MCF 10A (cell line): ENCODE measurements at regions not wholly inside any gene's neighbourhood (a gene's known extent, or its start where the extent isn't known, plus 50 kb on each side); places are given as distances from the start of the nearest gene placed in this dataset.

Source experiments
- BruUV-seq: library from RNA; stranded (reverse); fragments of 400-500 nt; replicated peaks from 2 replicates; lab custom pipeline; 2021; lab: Mats Ljungman, UMichigan
- CTCF ChIA-PET: fragments of 300-600 bp; sonication (Branson Sonifier 250); formaldehyde crosslinking; extraction: SDS; loops from one replicate; lab custom pipeline; 2021; ENCODE audit warnings: antibody characterized with exemption, inconsistent platforms; lab: Yijun Ruan, JAX
- POLR2A ChIA-PET: fragments of 300-600, 350-650 bp; sonication (Branson Sonifier 250); formaldehyde crosslinking; extraction: SDS; loops from one replicate; lab custom pipeline; 2020; ENCODE audit warnings: antibody characterized with exemption, inconsistent platforms; lab: Yijun Ruan, JAX
- DNase-seq: peaks from one replicate; pipeline ENCODE4 v3.0.0-alpha.2; 2018; ENCODE audit not compliant: unreplicated experiment
- H3K27ac Mint-ChIP-seq: one replicate; pipeline ENCODE4 v1.8.0; 2022; ENCODE audit warnings: mild to moderate bottlenecking, low read depth, mixed read lengths; ENCODE audit not compliant: unreplicated experiment
- H3K27me3 Mint-ChIP-seq: one replicate; pipeline ENCODE4 v1.8.0; 2022; ENCODE audit warnings: mixed read lengths; ENCODE audit not compliant: insufficient read depth, unreplicated experiment
- H3K36me3 Mint-ChIP-seq: one replicate; pipeline ENCODE4 v1.8.0; 2022; ENCODE audit warnings: mild to moderate bottlenecking, moderate library complexity, mixed read lengths; ENCODE audit not compliant: insufficient read depth, unreplicated experiment
- H3K4me1 Mint-ChIP-seq: one replicate; pipeline ENCODE4 v1.8.0; 2022; ENCODE audit warnings: mixed read lengths; ENCODE audit not compliant: insufficient read depth, unreplicated experiment
- H3K4me3 Mint-ChIP-seq: one replicate; pipeline ENCODE4 v1.8.0; 2022; ENCODE audit warnings: mild to moderate bottlenecking, moderate library complexity, mixed read lengths; ENCODE audit not compliant: unreplicated experiment
- H3K9me3 Mint-ChIP-seq: one replicate; pipeline ENCODE4 v1.8.0; 2022; ENCODE audit warnings: mixed read lengths; ENCODE audit not compliant: unreplicated experiment
- CTCF ChIP-seq: fragments of 200-600 bp; IDR thresholded peaks from one replicate; pipeline ENCODE4 v1.8.0; 2022; ENCODE audit warnings: antibody characterized with exemption, mild to moderate bottlenecking; ENCODE audit not compliant: unreplicated experiment
- intact Hi-C: fragments of 100-400 bp; cut with micrococcal nuclease; formaldehyde crosslinking; loops from 2 replicates; pipeline ENCODE4 v1.14.1; 2022

- ChIA-PET CTCF (no interaction called here), POLR2A (no interaction called here)
- H3K4me3 Mint-ChIP-seq: no peak overlapping the region
- no peak for TF ChIP-seq CTCF
- peaks cover 41% of the 10 kb centered on the region for H3K9me3 Mint-ChIP-seq
- H3K27ac Mint-ChIP-seq: no peak overlapping the region
- no peaks in the 10 kb centered on the region for H3K36me3 Mint-ChIP-seq
- DNase-seq: no peak
- intact Hi-C loops: no loop called here
- no peaks in the 10 kb centered on the region for H3K27me3 Mint-ChIP-seq
- BruUV-seq: no TSS peak
- H3K4me1 Mint-ChIP-seq: no peaks in the 10 kb centered on the region
These were observed 297.2 kb downstream of the AJAP1 start for GRCh38 chr1:4951601-4952000.

GRCh38 chr1:4946343-4946742, 291.9 kb downstream of the AJAP1 start:
- BruUV-seq: no TSS peak
- intact Hi-C loops: no loop called here
- peaks cover 35% of the 10 kb centered on the region for H3K9me3 Mint-ChIP-seq
- no peak for DNase-seq
- H3K4me3 Mint-ChIP-seq: no peak overlapping the region
- POLR2A ChIA-PET: no interaction called here
- H3K27me3 Mint-ChIP-seq: no peaks in the 10 kb centered on the region
- no peaks in the 10 kb centered on the region for H3K4me1 Mint-ChIP-seq
- H3K27ac Mint-ChIP-seq: no peak overlapping the region
- H3K36me3 Mint-ChIP-seq: no peaks in the 10 kb centered on the region
- CTCF ChIA-PET: no interaction called here
- no peak for TF ChIP-seq CTCF

- no peak for DNase-seq
- H3K27me3 Mint-ChIP-seq: no peaks in the 10 kb centered on the region
- ChIA-PET POLR2A (interaction anchor here (0.6 kb wide), 1 partner anchor 44 kb away, joined by 3 read pairs; no protein-coding TSS in a partner anchor), CTCF (no interaction called here)
- no TSS peak for BruUV-seq
- H3K27ac Mint-ChIP-seq: no peak overlapping the region
- peaks cover 33% of the 10 kb centered on the region for H3K9me3 Mint-ChIP-seq
- no peaks in the 10 kb centered on the region for H3K36me3 Mint-ChIP-seq
- H3K4me3 Mint-ChIP-seq: no peak overlapping the region
- intact Hi-C loops: no loop called here
- no peak for TF ChIP-seq CTCF
- H3K4me1 Mint-ChIP-seq: no peaks in the 10 kb centered on the region
These were observed 290.5 kb downstream of the AJAP1 start for GRCh38 chr1:4944911-4945310.

GRCh38 chr1:4944072-4944471, 289.7 kb downstream of the AJAP1 start:
- intact Hi-C loops: no loop called here
- DNase-seq: no peak
- H3K27me3 Mint-ChIP-seq: no peaks in the 10 kb centered on the region
- H3K9me3 Mint-ChIP-seq: peaks cover 41% of the 10 kb centered on the region
- H3K36me3 Mint-ChIP-seq: no peaks in the 10 kb centered on the region
- ChIA-PET CTCF (no interaction called here), POLR2A (no interaction called here)
- no peak overlapping the region for H3K27ac Mint-ChIP-seq
- BruUV-seq: no TSS peak
- H3K4me1 Mint-ChIP-seq: no peaks in the 10 kb centered on the region
- no peak overlapping the region for H3K4me3 Mint-ChIP-seq
- TF ChIP-seq CTCF: no peak
